PFSK-1 (cell line): ENCODE measurements at regions not wholly inside any gene's neighbourhood (a gene's known extent, or its start where the extent isn't known, plus 50 kb on each side); places are given as distances from the start of the nearest gene placed in this dataset.

Experiments used
- POLR2AphosphoS5 ChIP-seq: IDR thresholded peaks from 2 replicates; pipeline ENCODE4 v1.6.1; 2012; ENCODE audit warnings: low read depth, mild to moderate bottlenecking, control low read depth, low read length, moderate library complexity
- REST ChIP-seq, 2 experiments: IDR thresholded peaks; 2 replicates each; pipeline versions ENCODE4 v1.6.1 to v1.8.0; 2011 to 2012; ENCODE audit warnings: low read depth in 2 of 2, low read length in 2 of 2, control low read depth in 1 of 2, inconsistent platforms in 1 of 2, mild to moderate bottlenecking in 1 of 2, moderate library complexity in 1 of 2; ENCODE audit not compliant: insufficient read depth in 1 of 2
- SIN3A ChIP-seq: IDR thresholded peaks from 2 replicates; pipeline ENCODE4 v1.6.1; 2012; ENCODE audit warnings: mild to moderate bottlenecking, low read length, moderate library complexity, borderline replicate concordance; ENCODE audit not compliant: insufficient read depth
- TAF1 ChIP-seq: IDR thresholded peaks from 2 replicates; pipeline ENCODE4 v1.6.1; 2012; ENCODE audit warnings: low read length, control low read depth, borderline replicate concordance; ENCODE audit not compliant: insufficient read depth

GRCh38 chr12:85740186-85740585 lies 96.0 kb downstream of the RASSF9 start:
- TF ChIP-seq REST (IDR thresholded peaks at IDR 0.05; ENCODE audit: insufficient read depth in 1 of 2, low read depth in 2 of 2, low read length in 2 of 2) (no peak), TAF1 (no peak), POLR2AphosphoS5 (no peak), SIN3A (no peak)
